WTC11 (cell line): ENCODE measurements at regions not wholly inside any gene's neighbourhood (a gene's known extent, or its start where the extent isn't known, plus 50 kb on each side); places are given as distances from the start of the nearest gene placed in this dataset.

Experiments
- ATAC-seq: fragments of 200-7000 bp; cut with Tn5 transposase; 2 replicates; pipeline ENCODE4 v1.10.0; 2021; ENCODE audit warnings: mild to moderate bottlenecking, moderate library complexity
- CTCF ChIA-PET: fragments of 300-600 bp; sonication (Branson Sonifier 250); formaldehyde crosslinking; loops from one replicate; lab custom pipeline; 2021; ENCODE audit warnings: antibody characterized with exemption; lab: Charles Lee
- POLR2A ChIA-PET: fragments of 350-600 bp; sonication (Branson Sonifier 250); formaldehyde crosslinking; loops from one replicate; lab custom pipeline; 2021; ENCODE audit warnings: antibody characterized with exemption; lab: Charles Lee
- DNase-seq: peaks from one replicate; pipeline ENCODE4 v3.0.0; 2021; ENCODE audit warnings: low spot score
- H3K27ac Mint-ChIP-seq: 2 replicates; pipeline ENCODE4 v1.8.0; 2021; ENCODE audit warnings: mixed read lengths
- H3K27me3 Mint-ChIP-seq: 2 replicates; pipeline ENCODE4 v1.8.0; 2021; ENCODE audit warnings: low read depth, mild to moderate bottlenecking, moderate library complexity, mixed read lengths
- H3K36me3 Mint-ChIP-seq: 2 replicates; pipeline ENCODE4 v1.8.0; 2021; ENCODE audit warnings: mixed read lengths
- H3K4me1 Mint-ChIP-seq: 2 replicates; pipeline ENCODE4 v1.8.0; 2022; ENCODE audit warnings: mixed read lengths
- H3K4me3 Mint-ChIP-seq: 2 replicates; pipeline ENCODE4 v1.8.0; 2021; ENCODE audit warnings: mild to moderate bottlenecking, moderate library complexity, mixed read lengths
- H3K9me3 Mint-ChIP-seq: 2 replicates; pipeline ENCODE4 v1.8.0; 2021; ENCODE audit warnings: mixed read lengths
- ATF1 ChIP-seq: sonication (generic); formaldehyde crosslinking; IDR thresholded peaks from 2 replicates; pipeline ENCODE4 v1.8.1; 2023; ENCODE audit warnings: mild to moderate bottlenecking, moderate library complexity, missing genetic modification reagents
- ESRRA ChIP-seq: sonication (generic); formaldehyde crosslinking; IDR thresholded peaks from 2 replicates; pipeline ENCODE4 v1.8.1; 2022; ENCODE audit warnings: mild to moderate bottlenecking, missing genetic modification reagents, borderline replicate concordance
- FOXK1 ChIP-seq: sonication (generic); formaldehyde crosslinking; IDR thresholded peaks from 2 replicates; pipeline ENCODE4 v1.8.0; 2022; ENCODE audit warnings: mild to moderate bottlenecking, moderate library complexity, missing genetic modification reagents
- JAZF1 ChIP-seq: fragments of 250-450 bp; sonication (Bioruptor Pico); IDR thresholded peaks from 2 replicates; pipeline ENCODE4 v1.9.0; 2021; ENCODE audit warnings: moderate library complexity, mild to moderate bottlenecking, inconsistent platforms
- MYBL2 ChIP-seq: sonication (generic); formaldehyde crosslinking; IDR thresholded peaks from 2 replicates; pipeline ENCODE4 v1.8.1; 2023; ENCODE audit warnings: mild to moderate bottlenecking, moderate library complexity, missing genetic modification reagents
- SP1 ChIP-seq: sonication (generic); formaldehyde crosslinking; conservative IDR thresholded peaks from 2 replicates; pipeline ENCODE4 v1.8.1; 2022; ENCODE audit warnings: missing genetic modification reagents
- TCF7 ChIP-seq: sonication (generic); formaldehyde crosslinking; IDR thresholded peaks from 2 replicates; pipeline ENCODE4 v1.8.0; 2022; ENCODE audit warnings: mild to moderate bottlenecking, low read depth, missing genetic modification reagents, moderate library complexity
- ZNF396 ChIP-seq: fragments of 250-450 bp; sonication (Bioruptor Pico); IDR thresholded peaks from 2 replicates; pipeline ENCODE4 v1.8.0; 2021; ENCODE audit warnings: mild to moderate bottlenecking, moderate library complexity, borderline replicate concordance
- TF ChIP-seq, protein P1 (sequence below): sonication (generic); formaldehyde crosslinking; IDR thresholded peaks from 2 replicates; pipeline ENCODE4 v1.8.1; 2023; ENCODE audit warnings: mild to moderate bottlenecking, missing genetic modification reagents
- TF ChIP-seq, protein P2 (sequence below): sonication (generic); formaldehyde crosslinking; IDR thresholded peaks from 2 replicates; pipeline ENCODE4 v1.8.1; 2023; ENCODE audit warnings: mild to moderate bottlenecking, missing genetic modification reagents
- TF ChIP-seq, protein P3 (sequence below): fragments of 200-600 bp; IDR thresholded peaks from 2 replicates; pipeline ENCODE4 v1.8.0; 2022; ENCODE audit warnings: antibody characterized with exemption
- TF ChIP-seq, protein P4 (sequence below): sonication (generic); formaldehyde crosslinking; IDR thresholded peaks from 2 replicates; pipeline ENCODE4 v1.8.0; 2023; ENCODE audit warnings: missing genetic modification reagents, mild to moderate bottlenecking, borderline replicate concordance
- TF ChIP-seq, protein P5 (sequence below): sonication (generic); formaldehyde crosslinking; conservative IDR thresholded peaks from 2 replicates; pipeline ENCODE4 v1.8.1; 2023; ENCODE audit warnings: mild to moderate bottlenecking, low read depth, missing genetic modification reagents, moderate library complexity
- TF ChIP-seq, protein P6 (sequence below): sonication (generic); formaldehyde crosslinking; IDR thresholded peaks from 2 replicates; pipeline ENCODE4 v1.8.1; 2023; ENCODE audit warnings: mild to moderate bottlenecking, missing genetic modification reagents, moderate library complexity

DNA sequence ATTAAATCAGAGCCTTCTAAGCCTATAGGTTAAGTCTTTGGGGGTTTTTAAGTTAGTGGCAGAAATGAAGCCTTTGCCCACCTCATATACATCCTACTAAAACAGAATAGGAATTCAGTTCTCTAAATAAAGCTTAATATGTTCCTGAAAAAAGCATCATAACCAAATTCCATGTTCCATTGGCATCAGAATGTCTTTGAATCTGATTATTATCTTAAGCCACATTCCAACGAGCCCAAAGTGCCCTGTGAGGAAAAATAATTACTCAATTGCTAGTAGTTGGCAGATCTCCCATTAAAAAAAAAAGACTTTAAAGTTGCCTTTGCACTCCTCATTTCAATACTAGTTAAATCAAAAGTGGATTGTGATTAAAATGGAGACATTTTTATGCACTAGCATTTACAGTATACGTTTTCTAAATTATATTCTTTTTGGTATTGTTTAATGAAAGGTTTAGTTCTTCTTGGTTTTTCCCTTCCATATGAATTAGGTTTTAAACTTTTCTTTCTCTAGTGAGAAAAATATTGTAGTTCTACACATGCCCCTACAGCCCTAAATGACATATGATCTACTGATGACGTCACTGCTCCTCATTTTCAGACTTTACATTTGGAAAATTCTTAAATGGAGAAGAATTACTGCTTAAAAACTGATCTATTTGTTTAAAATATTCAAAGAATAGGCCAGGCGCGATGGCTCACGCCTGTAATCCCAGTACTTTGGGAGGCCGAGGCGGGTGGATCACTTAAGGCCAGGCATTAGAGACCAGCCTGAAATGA is 54.3 kb upstream of the CABCOCO1 start:
- POLR2A ChIA-PET = no interaction called here
- no peak for TF ChIP-seq ZNF396 (CRISPR knock-in tag)
- TF ChIP-seq JAZF1 = no peak
- TF ChIP-seq, protein P1, sequence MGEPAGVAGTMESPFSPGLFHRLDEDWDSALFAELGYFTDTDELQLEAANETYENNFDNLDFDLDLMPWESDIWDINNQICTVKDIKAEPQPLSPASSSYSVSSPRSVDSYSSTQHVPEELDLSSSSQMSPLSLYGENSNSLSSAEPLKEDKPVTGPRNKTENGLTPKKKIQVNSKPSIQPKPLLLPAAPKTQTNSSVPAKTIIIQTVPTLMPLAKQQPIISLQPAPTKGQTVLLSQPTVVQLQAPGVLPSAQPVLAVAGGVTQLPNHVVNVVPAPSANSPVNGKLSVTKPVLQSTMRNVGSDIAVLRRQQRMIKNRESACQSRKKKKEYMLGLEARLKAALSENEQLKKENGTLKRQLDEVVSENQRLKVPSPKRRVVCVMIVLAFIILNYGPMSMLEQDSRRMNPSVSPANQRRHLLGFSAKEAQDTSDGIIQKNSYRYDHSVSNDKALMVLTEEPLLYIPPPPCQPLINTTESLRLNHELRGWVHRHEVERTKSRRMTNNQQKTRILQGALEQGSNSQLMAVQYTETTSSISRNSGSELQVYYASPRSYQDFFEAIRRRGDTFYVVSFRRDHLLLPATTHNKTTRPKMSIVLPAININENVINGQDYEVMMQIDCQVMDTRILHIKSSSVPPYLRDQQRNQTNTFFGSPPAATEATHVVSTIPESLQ (CRISPR knock-in tag) = no peak
- TF ChIP-seq, protein P2, sequence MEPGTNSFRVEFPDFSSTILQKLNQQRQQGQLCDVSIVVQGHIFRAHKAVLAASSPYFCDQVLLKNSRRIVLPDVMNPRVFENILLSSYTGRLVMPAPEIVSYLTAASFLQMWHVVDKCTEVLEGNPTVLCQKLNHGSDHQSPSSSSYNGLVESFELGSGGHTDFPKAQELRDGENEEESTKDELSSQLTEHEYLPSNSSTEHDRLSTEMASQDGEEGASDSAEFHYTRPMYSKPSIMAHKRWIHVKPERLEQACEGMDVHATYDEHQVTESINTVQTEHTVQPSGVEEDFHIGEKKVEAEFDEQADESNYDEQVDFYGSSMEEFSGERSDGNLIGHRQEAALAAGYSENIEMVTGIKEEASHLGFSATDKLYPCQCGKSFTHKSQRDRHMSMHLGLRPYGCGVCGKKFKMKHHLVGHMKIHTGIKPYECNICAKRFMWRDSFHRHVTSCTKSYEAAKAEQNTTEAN = no peak
- no peak for TF ChIP-seq SP1 (CRISPR knock-in tag)
- H3K27me3 Mint-ChIP-seq = no peaks in the 10 kb centered on the region; the same call in 1 of the 2 replicates
- no peaks in the 10 kb centered on the region for H3K36me3 Mint-ChIP-seq
- H3K4me1 Mint-ChIP-seq = peaks cover 19% of the 10 kb centered on the region
- H3K4me3 Mint-ChIP-seq = no peak overlapping the region
- ATAC-seq (no peak), DNase-seq (no peak)
- CTCF ChIA-PET = interaction anchor here (1.0 to 1.8 kb wide), 2 partner anchors 20 to 35 kb away, joined by 3 to 4 read pairs; no protein-coding TSS in a partner anchor
- no peak overlapping the region for H3K27ac Mint-ChIP-seq
- H3K9me3 Mint-ChIP-seq = peaks cover 1% of the 10 kb centered on the region

DNA sequence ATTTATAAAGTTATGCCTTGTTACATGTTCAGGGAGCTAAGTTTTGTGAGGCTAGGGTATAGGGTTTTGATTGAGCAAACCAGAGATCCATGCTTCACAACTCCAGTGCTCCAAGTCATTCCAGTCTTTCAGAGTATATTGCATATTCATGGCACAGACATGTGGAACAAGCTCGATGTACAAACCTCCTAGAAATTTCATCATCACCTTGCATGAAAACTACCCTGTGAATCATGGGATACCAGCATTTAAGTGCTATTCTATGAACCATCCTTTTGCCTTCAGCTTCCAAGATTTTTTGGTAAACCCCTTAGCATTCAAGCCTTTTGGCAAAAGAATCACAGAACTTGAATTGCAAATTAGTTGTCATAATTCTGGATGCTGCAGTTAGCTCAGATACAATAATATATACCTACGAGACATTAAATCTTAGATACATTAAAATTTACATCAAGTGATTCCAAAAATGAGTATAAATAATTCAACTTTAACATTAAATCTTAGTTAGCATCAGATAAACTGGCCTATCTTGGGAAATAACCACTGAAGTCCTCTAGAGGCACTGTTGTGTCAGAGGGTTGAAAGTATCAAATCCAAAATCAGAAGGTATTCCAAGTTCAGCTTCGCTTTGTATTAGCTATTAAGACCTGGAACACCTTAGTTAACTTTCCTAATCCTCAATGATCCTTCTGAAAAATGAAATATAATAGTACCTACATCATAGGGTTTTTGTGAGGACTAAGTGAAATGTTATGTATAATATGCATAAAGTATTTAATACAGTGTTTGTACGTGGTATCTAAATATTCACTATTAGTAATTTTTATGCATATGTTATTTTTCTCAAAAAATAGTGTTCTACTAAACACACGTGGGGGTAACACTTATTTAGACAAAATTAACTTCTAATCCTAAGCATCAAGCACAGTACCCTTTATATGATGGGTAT is 55.5 kb upstream of the CABCOCO1 start:
- ATAC-seq = peak; percentile 44; the same call in 1 of the 2 replicates
- no peak for DNase-seq
- H3K4me1 Mint-ChIP-seq = peaks cover 15% of the 10 kb centered on the region
- no peaks in the 10 kb centered on the region for H3K36me3 Mint-ChIP-seq
- no peaks in the 10 kb centered on the region; the same call in 1 of the 2 replicates for H3K27me3 Mint-ChIP-seq
- TF ChIP-seq, protein P3, sequence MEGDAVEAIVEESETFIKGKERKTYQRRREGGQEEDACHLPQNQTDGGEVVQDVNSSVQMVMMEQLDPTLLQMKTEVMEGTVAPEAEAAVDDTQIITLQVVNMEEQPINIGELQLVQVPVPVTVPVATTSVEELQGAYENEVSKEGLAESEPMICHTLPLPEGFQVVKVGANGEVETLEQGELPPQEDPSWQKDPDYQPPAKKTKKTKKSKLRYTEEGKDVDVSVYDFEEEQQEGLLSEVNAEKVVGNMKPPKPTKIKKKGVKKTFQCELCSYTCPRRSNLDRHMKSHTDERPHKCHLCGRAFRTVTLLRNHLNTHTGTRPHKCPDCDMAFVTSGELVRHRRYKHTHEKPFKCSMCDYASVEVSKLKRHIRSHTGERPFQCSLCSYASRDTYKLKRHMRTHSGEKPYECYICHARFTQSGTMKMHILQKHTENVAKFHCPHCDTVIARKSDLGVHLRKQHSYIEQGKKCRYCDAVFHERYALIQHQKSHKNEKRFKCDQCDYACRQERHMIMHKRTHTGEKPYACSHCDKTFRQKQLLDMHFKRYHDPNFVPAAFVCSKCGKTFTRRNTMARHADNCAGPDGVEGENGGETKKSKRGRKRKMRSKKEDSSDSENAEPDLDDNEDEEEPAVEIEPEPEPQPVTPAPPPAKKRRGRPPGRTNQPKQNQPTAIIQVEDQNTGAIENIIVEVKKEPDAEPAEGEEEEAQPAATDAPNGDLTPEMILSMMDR = peak; percentile 21; the same call in 1 of the 2 replicates
- TF ChIP-seq, protein P4, sequence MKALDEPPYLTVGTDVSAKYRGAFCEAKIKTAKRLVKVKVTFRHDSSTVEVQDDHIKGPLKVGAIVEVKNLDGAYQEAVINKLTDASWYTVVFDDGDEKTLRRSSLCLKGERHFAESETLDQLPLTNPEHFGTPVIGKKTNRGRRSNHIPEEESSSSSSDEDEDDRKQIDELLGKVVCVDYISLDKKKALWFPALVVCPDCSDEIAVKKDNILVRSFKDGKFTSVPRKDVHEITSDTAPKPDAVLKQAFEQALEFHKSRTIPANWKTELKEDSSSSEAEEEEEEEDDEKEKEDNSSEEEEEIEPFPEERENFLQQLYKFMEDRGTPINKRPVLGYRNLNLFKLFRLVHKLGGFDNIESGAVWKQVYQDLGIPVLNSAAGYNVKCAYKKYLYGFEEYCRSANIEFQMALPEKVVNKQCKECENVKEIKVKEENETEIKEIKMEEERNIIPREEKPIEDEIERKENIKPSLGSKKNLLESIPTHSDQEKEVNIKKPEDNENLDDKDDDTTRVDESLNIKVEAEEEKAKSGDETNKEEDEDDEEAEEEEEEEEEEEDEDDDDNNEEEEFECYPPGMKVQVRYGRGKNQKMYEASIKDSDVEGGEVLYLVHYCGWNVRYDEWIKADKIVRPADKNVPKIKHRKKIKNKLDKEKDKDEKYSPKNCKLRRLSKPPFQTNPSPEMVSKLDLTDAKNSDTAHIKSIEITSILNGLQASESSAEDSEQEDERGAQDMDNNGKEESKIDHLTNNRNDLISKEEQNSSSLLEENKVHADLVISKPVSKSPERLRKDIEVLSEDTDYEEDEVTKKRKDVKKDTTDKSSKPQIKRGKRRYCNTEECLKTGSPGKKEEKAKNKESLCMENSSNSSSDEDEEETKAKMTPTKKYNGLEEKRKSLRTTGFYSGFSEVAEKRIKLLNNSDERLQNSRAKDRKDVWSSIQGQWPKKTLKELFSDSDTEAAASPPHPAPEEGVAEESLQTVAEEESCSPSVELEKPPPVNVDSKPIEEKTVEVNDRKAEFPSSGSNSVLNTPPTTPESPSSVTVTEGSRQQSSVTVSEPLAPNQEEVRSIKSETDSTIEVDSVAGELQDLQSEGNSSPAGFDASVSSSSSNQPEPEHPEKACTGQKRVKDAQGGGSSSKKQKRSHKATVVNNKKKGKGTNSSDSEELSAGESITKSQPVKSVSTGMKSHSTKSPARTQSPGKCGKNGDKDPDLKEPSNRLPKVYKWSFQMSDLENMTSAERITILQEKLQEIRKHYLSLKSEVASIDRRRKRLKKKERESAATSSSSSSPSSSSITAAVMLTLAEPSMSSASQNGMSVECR = no peak
- TF ChIP-seq, all 79 proteins: peak for 1
- ChIA-PET POLR2A (no interaction called here), CTCF (interaction anchor here (0.6 to 1.9 kb wide), 9 partner anchors 9 to 611 kb away, joined by 3 to 9 read pairs (median 3); no protein-coding TSS in a partner anchor)
- H3K27ac Mint-ChIP-seq = no peak overlapping the region
- peaks cover 4% of the 10 kb centered on the region for H3K9me3 Mint-ChIP-seq
- no peak overlapping the region for H3K4me3 Mint-ChIP-seq

DNA sequence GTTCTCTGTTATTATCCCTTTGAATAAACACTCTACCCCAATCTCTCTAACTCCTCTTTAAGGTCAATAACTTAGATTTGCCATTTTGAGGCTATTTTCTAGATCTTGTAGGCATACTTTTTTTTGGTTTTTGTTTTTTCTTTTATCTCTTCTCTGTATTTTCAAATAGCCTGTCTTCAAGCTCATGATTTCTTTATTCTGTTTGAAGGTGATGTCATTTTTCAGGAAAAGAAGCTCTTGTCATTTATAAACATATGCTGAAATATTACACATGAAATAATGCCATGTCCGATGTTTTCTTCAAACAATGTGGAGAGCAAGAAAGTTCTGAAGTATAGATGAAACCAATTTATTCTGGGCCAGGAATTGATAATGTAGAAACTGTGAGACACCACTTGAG is 57.5 kb upstream of the CABCOCO1 start:
- H3K4me1 Mint-ChIP-seq = peaks cover 12% of the 10 kb centered on the region
- ChIA-PET POLR2A (interaction anchor here (1.0 kb wide), 1 partner anchor 10 kb away, joined by 3 read pairs; no protein-coding TSS in a partner anchor), CTCF (interaction anchor here (1.2 to 1.3 kb wide), 2 partner anchors 11 to 38 kb away, joined by 3 to 4 read pairs; no protein-coding TSS in a partner anchor)
- no peak for DNase-seq
- no peak overlapping the region for H3K4me3 Mint-ChIP-seq
- peaks cover 4% of the 10 kb centered on the region for H3K9me3 Mint-ChIP-seq
- no peaks in the 10 kb centered on the region for H3K27me3 Mint-ChIP-seq
- H3K27ac Mint-ChIP-seq = no peak overlapping the region
- H3K36me3 Mint-ChIP-seq = no peaks in the 10 kb centered on the region
- ATAC-seq = no peak
- no peak for TF ChIP-seq FOXK1 (CRISPR knock-in tag)
- TF ChIP-seq TCF7 (CRISPR knock-in tag) = no peak
- no peak for TF ChIP-seq ATF1 (CRISPR knock-in tag)
- TF ChIP-seq, protein P5, sequence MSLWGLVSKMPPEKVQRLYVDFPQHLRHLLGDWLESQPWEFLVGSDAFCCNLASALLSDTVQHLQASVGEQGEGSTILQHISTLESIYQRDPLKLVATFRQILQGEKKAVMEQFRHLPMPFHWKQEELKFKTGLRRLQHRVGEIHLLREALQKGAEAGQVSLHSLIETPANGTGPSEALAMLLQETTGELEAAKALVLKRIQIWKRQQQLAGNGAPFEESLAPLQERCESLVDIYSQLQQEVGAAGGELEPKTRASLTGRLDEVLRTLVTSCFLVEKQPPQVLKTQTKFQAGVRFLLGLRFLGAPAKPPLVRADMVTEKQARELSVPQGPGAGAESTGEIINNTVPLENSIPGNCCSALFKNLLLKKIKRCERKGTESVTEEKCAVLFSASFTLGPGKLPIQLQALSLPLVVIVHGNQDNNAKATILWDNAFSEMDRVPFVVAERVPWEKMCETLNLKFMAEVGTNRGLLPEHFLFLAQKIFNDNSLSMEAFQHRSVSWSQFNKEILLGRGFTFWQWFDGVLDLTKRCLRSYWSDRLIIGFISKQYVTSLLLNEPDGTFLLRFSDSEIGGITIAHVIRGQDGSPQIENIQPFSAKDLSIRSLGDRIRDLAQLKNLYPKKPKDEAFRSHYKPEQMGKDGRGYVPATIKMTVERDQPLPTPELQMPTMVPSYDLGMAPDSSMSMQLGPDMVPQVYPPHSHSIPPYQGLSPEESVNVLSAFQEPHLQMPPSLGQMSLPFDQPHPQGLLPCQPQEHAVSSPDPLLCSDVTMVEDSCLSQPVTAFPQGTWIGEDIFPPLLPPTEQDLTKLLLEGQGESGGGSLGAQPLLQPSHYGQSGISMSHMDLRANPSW (CRISPR knock-in tag) = no peak
- TF ChIP-seq, protein P6, sequence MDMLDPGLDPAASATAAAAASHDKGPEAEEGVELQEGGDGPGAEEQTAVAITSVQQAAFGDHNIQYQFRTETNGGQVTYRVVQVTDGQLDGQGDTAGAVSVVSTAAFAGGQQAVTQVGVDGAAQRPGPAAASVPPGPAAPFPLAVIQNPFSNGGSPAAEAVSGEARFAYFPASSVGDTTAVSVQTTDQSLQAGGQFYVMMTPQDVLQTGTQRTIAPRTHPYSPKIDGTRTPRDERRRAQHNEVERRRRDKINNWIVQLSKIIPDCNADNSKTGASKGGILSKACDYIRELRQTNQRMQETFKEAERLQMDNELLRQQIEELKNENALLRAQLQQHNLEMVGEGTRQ = no peak
- TF ChIP-seq MYBL2 (CRISPR knock-in tag) = no peak
- no peak for TF ChIP-seq ESRRA (CRISPR knock-in tag)
